ELF-1 (cell line): ENCODE measurements at regions not wholly inside any gene's neighbourhood (a gene's known extent, or its start where the extent isn't known, plus 50 kb on each side); places are given as distances from the start of the nearest gene placed in this dataset.
"Not testable (repeated sequence)": the region's sequence is repeated elsewhere in the genome, so short reads cannot be mapped to it uniquely, and the experiment has no call there.

Experiments used
- DNase-seq: peaks from one replicate; pipeline ENCODE4 v3.0.0-alpha.2; 2016; ENCODE audit warnings: low read depth, low spot score

DNA sequence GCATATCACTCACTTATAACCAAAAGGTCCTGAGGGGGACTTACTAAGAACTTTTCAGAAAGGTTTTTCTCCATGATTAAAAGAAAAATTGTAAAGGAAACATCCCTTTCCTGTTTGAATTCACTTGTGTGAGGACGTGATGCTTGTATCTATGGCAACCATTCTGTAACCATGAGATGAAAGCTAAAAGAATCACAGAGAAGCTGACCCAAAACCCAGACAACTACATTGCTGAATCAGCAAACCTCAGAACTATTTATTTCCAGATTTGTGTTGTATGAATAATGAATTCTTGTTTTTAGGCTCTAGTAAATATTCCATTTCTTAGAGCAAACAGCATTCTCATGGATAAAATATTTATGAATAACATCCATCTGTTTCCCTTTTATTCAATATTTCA, 91.2 kb downstream of the RCHY1 start:
- DNase-seq, result no peak

GRCh38 chr4:75412746-75413145, 101.5 kb downstream of the RCHY1 start:
- DNase-seq, result no peak

DNA sequence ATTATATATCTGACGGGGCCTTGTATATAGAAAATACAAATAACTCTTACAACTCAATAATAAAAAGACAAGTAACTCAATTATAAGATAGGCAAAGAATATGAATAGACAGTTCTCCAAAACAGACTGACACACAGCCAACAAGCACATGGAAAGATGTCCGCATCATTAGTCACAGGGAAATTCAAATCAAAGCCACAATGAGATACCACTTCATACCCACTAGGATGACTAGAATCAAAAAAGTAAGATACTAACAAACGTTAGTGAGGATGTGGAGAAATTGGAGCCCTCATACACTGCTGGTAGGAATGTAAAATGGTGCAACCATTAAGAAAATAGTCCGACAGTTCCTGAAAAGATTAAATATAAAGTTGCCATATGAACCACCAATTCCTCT, 115.7 kb downstream of the RCHY1 start:
- DNase-seq, result no peak

GRCh38 chr4:75391489-75392166, 122.6 kb downstream of the RCHY1 start:
- no peak for DNase-seq

DNA sequence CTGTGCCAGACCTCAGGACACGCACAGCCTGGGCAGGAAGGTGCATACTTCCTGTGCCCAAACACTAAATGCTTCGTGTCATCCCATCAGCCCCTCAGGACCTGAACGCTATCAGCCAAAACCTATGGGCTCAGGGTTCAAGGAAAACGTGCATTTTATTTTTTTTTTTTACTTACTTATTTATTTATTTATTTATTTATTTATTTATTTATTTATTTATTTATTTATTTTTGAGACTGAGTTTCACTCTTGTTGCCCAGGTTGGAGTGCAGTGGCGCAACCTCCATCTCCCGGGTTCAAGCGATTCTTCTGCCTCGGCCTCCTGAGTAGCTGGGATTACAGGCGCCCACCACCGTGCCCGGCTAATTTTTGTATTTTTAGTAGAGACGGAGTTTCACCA, 127.8 kb downstream of the RCHY1 start:
- DNase-seq, result not testable (repeated sequence)

GRCh38 chr4:75385106-75385505, 129.1 kb downstream of the RCHY1 start:
- DNase-seq, result no peak

DNA sequence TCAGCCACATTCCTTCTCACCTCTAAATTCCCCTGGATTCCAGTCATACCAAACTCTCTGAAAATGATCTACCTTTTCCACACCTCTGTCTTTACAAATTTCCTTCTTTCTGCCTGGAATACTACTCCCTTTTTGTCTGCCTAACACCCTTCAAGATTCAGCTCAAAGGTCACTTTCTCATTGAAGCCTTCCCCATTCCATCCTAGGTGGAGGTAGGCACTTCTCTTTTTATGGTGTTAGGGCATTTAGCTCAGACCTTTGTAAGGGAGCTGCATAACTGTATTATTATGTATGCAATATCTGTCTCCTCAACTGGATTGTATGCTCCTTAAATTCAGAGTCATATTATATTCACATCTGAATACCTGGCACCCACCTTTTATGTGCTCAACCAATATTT, 137.7 kb downstream of the RCHY1 start:
- no peak for DNase-seq

- DNase-seq, result no peak
These were observed 142.3 kb downstream of the RCHY1 start for GRCh38 chr4:75371915-75372314.

DNA sequence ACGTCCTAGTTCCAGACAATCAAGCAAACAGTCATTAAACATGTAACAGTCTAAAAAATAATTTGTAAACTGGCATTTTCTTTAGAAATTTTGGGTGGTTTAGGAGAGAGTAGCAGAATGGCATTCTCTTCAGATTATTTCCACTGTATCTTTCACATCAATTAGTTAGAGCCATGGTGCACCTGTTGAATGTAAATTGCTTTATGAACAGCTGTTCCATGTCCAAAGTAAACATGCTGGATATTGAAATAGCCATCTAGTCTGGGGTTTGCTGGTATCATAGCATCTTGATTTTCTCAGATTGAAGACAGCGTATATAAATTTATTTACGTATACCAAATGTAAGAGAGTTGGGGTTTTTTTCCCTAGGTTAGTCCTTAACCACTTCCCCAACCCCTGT, 143.6 kb downstream of the RCHY1 start:
- no peak for DNase-seq

DNA sequence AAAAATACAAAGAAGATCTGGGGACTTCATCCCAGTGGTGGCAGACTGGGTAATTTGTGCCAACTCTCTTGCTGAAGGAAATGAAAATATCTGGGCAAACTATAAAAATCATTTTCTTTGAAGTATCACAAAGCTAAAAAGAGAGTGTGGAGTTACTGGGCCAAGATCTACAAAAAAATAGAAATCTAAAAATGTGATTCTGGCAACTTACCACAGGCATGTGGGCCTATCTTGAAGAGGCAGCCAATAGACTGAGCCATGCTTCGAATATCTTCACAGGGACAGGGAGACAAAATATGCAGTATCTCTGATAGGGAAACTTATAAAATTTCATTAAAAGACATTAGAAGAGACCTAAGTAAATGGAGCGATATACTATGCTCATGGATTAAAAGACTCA, 168.8 kb downstream of the RCHY1 start:
- DNase-seq, result no peak

DNA sequence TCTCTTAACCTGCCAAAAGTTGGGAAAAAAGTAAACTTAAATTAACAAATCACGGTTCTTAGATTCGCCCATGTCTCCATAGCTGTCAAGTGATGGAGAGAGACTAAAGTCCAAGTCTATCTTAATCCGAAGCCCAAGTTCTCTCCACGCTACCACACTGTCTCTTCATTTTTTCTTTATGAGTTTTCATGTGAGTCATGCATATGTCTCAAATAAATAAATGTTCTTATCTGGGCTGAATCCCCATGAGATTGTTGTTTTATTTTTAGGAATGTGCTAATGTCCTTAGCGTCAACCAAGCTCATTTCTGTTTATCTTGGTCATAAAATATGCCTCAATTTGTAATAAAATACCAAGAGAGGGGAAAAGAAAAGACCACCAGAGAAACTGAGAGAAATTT, 169.3 kb downstream of the RCHY1 start:
- DNase-seq, result no peak

DNA sequence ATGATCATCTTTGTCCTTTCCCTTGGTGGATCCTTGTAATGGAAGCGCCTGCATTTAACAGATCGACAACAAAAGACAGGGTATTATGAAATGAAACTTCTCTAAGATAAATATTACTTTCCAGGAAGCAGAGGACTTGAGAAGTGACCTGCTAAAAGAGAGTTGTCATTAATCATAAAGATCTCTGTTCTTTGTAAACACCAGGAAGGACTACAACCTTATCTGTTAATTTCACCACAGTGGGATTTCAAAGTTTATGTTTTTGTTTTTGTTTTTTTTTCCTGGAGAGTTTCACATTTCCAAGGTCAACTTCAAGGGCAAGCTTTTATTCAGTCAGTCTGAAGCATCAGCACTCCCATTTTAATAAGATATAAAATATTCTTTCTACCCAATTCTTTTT, 170.9 kb downstream of the RCHY1 start:
- DNase-seq, result no peak

DNA sequence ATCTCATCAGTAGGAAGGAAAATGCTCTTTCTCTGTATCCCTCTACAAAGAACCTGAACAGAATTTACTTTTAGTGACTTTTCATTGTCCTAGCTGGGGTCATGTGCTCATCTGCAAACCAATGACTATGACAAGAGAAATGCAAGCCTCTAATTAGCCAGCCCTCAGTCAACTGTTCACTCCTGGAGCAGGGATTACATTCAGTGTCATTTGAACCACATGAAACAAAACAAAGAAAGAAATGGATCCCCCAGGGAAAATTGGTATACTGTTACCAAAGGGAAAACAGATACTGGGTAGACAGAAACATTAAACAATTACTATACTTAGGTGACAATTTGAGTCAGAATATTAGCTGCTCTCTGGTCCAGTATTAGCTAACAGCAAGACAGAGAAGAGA, 173.6 kb downstream of the RCHY1 start:
- no peak for DNase-seq

GRCh38 chr4:75338352-75338880, 175.8 kb downstream of the RCHY1 start:
- DNase-seq, result no peak

- no peak for DNase-seq
These were observed 186.2 kb downstream of the RCHY1 start for GRCh38 chr4:75327804-75328512.

- DNase-seq, result no peak
These were observed 188.8 kb downstream of the RCHY1 start for GRCh38 chr4:75325318-75325979.

DNA sequence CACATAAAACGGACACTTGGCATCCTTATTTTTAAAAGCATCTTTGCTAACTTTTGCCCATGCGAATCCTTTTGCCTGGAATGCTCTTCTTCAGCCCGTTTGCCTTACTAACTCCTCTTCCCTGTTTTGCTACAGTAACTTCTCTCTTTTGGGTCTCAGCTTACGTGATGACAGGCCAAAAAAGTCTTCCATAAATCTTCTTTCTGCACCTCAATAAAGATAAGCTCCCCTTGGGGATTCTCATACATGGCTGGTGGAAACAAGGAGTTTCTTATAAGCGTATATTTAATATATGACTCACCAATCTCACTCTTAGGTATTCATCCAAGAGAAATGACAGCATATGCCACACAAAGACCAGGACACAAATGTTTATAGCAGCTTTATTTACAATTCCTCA, 192.7 kb downstream of the RCHY1 start:
- DNase-seq, result no peak

DNA sequence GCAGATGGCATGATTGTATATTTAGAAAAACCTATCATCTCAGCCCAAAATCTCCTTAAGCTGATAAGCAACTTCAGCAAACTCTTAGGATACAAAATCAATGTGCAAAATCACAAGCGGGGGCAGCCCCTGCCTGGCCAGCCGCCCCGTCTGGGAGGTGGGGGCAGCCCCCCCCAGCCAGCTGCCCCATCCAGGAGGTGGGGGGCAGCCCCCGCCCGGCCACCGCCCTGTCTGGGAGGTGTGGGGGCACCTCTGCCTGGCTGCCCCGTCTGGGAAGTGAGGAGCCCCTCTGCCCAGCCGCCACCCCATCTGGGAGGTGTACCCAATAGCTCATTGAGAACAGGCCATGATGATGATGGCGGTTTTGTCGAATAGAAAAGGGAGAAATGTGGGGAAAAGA, 196.6 kb downstream of the RCHY1 start:
- DNase-seq, result not testable (repeated sequence)

DNA sequence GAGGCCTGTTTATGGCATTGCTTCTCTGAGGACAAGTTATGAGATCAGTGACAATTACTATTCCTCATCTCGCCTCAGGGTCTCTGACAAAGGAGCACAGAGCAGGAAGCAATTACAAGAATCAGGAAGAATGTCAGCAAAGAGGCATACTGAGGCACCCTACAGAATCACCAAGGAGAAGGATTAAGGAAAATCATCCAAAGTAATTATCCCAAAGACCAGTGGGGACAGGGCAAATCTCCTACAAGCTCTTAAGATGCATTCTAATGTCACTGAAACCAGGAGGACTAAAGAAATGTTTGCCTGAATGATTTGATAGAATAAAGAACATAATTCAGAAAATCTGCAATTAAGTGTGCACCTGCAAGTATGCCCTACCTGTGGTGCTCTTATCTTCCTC, 206.2 kb downstream of the RCHY1 start:
- no peak for DNase-seq

DNA sequence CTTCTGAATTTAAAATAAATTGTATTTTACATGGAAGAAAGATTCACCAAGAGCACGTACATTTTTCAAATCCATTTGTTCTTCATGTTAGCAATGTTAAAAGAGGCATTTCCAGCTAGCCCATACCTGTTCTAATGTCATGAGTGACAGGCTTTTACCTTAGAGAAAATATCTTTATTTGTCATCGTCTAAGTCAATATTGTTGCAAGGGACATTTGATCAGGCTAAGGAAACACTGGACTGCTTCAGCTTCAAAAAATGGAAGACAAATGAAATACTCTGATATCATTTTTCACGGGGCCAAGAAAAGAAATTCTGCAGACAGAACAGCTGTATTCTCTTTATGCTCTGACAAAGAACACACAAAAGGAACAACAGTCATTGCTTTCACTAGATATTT, 207.7 kb downstream of the RCHY1 start:
- no peak for DNase-seq

DNA sequence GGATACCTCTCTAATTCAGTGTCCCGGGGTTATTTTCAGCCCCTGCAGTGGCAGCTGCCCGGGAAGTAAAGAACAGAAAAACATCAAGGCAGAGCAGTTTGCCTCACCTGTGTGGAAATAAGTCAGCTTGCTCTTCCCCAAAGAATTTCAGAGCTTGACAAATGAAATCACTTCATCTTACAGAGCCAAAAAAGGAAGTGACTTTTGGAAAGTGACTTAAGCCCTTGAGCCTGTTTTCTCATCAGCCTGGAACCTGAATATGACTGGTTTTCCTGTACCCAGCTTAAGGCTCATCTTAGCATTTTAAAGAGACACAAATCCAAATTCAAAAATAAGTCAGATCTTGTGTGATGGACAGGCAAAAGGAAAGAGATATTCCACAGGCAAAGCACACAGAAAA, 211.6 kb downstream of the RCHY1 start:
- DNase-seq, result no peak

DNA sequence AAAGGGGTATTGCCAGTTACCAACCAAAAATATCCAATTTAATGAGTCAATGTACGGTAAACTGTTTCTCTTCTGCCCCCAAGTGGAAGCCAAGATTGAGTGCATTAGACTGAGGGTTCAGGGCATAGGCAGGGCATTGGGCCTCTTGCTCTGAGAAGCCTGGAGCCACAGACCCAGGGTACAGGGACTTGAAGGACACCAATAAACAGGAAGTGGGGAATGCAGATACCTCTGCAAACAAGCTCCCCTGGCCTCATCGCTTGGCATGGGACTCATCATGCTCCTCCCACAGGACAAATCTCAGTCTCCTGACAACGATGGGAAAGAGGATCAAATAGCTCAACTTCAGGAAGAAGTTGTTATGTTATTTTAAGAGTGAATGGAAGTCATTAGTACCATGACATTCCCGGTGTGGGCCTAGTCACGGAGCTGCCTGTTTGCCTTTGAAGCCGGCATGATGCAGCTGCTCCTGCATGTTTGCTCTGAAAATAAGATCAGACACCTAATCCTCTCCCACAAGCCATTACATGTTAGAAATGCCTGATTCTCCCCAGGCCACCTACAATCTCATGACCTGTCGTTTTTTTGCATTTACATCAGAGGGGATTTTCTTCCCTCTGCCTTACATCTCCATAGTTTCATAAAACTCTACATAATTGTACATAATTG, 224.2 kb downstream of the RCHY1 start:
- DNase-seq, result peak; percentile 44
